NCI-H2029 treated with DMSO at 0.1 percent for 48 hours (cell line): ENCODE measurements at regions not wholly inside any gene's neighbourhood (a gene's known extent, or its start where the extent isn't known, plus 50 kb on each side); places are given as distances from the start of the nearest gene placed in this dataset.
A peak's percentile ranks its signal among the peaks of the same experiment; 100 is the strongest.
"Not testable (repeated sequence)": the region's sequence is repeated elsewhere in the genome, so short reads cannot be mapped to it uniquely, and the experiment has no call there.

ENCODE experiments used
- DNase-seq: peaks from one replicate; lab custom pipeline; 2025; lab: John Stamatoyannopoulos, UW

- no peak for DNase-seq
These were observed 432.7 kb upstream of the ALCAM start for GRCh38 chr3:104933972-104934371.

DNA sequence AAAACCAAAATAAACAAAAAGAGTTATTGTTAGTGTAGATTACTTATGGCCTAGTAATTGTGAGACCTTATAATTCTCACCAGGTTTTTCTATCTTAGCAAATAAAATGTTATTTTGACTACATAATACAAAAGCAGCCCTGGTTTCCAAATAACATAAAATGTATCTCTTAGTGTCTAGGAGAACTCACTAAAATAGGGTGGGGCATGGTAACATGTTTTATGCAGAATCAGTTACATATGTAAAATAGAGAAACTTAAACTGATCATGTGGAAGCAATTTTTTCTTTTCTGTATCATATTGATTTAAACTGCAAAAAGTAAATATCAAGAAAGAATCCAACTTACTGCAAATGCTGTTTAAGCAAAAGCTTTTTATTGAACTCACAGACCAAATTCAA lies 431.1 kb upstream of the ALCAM start:
- DNase-seq = no peak

DNA sequence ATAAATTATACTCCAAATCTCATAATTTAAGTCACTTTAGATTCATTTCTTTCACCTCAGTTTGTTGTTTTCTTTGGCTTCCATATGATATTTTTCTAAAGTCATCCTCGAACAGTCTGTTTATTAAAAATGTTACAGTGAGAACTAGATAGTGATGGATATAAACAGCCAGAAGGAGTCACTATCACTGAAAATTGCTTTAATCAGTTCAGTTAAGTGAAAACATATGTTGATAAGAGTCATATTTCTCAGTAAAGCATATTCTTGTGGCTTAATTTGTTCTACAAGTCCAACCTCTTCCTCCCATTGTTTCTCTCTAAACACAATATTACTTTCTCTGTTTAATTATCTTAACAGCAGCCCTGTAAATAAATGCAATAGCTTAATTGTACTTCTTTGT lies 427.5 kb upstream of the ALCAM start:
- DNase-seq = no peak

DNA sequence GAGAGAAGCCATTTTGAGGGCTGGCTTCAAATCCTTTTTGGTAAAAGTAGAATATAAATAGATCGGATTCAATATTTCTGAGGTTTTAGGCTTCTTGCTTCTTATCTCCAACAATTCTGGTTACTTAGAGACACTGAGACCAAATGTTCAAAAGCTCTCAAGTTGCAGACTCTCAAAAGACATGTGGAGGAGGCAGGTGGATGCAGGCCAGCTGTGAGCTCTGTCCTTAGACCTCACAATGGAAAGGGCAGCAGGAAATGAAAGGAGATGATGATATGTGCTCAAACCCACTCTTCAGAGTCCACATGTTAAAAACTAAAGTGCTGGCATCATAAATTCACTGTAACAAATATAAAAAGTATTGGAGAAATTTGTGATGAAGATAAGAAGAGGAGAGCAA lies 424.9 kb upstream of the ALCAM start:
- DNase-seq = peak; percentile 8

- no peak for DNase-seq
These were observed 422.7 kb upstream of the ALCAM start for GRCh38 chr3:104943974-104944373.

DNA sequence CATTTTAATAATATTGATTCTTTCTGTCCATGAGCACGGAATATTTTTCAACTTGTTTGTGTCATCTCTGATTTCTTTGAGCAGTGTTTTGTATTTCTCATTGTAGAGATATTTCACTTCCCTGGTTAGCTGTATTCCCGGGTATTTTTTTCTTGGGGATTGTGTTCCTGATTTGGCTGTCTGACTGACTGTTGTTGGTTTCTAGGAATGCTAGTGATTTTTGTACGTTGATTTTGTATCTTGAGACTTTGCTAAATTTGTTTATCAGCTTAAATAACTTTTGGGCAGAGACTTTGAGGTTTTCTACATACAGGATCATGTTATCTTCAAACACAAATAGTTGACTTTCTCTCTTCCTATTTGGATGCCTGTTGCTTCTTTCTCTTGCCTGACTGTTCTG lies 418.8 kb upstream of the ALCAM start:
- no peak for DNase-seq

DNA sequence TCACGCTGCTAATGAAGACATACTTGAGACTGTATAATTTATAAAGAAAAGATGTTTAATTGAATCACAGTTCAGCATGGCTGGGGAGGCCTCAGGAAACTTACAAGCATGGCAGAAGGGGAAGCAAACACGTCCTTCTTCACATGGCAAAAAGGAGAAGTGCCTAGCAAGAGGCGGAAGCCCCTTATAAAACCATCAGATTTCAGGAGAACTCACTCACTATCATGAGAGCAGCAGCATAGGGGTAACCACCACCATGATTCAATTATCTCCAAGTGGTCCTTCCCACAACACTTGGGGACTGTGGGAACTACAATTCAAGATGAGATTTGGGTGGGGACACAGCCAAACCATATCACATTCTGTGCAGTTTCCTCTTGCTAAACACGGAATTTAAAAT lies 416.9 kb upstream of the ALCAM start:
- not testable (repeated sequence) for DNase-seq

DNA sequence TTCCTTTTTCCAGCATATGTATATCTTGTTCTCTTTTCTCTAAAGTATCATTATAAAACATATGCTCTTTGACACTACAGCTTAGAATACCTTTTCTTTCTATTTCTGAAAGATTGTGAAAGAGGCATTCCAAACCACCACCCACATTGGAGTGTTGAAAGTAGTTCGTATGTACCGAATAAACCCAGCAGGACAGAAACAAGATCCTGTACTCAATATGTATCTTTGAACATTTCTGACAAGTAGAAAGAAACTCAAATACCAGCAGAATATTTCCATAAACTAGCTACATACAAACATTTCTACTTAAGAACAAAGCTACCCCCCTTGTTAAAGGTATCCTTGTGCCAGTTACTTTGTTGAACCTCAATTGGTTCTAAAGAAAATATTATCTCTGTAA lies 415.3 kb upstream of the ALCAM start:
- DNase-seq = no peak

DNA sequence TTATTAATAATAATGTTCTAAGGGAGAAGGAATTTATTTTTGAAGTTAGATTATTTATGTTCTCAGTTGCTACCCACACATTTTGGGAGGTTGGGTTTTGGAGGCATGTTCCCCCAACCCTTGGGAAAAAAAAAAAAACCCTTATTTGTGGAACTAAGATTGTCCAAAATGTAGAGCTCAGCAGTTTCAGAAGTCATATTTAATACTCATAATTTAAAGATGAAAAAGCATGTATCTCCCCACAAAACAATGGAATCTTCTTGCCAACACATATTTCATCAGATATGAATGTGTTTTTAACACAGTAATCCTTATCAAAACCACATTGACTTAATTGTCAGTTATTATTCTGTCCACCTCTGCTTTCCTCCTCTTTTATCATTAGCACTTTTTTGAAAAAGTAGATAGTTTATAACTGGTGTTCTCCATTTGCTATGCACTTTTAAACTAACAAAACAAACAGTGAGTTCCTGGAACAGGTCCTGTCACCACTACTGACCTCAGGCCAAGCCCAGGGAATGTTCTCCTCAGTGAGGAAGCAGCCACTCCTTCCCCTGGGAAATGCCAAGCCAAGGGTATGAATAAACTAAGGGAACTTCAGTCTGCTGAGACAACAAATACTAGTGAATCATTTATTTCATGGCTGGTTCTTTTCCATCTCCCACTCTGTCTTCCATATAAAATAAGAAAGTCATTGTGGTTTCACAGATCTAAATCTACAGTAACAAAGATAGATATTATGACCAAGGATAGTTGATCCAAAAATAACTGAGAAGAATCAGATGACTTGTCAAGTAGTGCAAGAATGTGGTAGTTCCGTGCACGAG lies 414.4 kb upstream of the ALCAM start:
- DNase-seq = no peak

GRCh38 chr3:104956620-104957345 lies 409.9 kb upstream of the ALCAM start:
- DNase-seq = no peak

DNA sequence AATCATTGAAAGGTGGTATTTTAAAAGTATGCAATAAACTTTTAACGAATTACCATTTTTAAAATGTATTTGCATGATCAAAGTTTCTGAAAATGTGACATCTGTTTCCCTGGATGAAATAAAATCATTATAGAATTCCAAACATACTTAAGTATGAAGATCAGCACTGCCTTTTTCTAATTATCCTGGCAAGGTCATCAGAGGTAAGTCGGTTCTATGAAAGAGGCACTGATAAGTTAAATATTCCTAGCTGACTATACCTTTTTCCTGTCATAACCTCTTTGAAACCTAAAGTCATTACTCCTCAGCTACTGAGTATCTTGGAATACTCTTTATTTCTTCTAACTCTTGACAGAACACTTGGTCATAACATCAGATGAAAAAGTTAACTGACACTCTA lies 406.1 kb upstream of the ALCAM start:
- no peak for DNase-seq

GRCh38 chr3:104961851-104962250 lies 404.9 kb upstream of the ALCAM start:
- no peak for DNase-seq

DNA sequence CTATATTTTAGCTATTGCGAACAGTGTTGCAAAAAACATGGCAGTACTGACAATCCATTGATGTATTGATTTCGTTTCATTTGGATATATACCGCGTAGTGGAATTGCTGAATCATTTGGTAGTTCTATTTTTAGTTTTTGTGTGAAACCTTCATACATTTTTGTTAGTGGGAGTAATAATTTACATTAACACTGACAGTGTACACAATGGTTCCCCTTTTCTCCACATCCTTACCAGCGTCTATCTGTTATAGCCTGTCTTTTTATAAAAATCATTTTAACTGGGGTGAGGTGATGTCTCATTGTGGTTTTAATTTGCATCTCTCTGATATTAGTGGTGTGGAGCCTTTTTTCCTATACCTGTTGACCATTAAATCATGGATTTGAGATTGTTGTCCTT lies 392.4 kb upstream of the ALCAM start:
- DNase-seq = no peak

DNA sequence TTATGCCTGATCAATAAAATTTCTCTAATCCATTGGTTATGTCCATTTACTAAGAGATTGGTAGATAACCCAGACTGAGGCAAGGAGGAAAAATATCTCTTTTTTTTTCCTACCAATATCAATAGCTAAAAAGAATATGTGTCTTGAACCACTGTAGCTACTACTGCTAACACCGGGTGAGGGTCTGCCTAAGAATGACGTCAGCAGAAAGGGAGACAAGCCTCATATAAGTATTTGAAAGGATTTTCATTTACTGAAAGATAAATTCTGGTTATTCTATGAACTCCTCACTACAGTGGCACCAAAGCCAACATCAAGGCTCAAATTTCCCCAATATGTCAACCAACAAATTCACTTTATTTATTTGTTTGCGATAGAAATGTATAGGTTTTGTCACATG lies 389.0 kb upstream of the ALCAM start:
- DNase-seq = no peak

- no peak for DNase-seq
These were observed 384.6 kb upstream of the ALCAM start for GRCh38 chr3:104982130-104982529.

- no peak for DNase-seq
These were observed 378.9 kb upstream of the ALCAM start for GRCh38 chr3:104987859-104988258.

DNA sequence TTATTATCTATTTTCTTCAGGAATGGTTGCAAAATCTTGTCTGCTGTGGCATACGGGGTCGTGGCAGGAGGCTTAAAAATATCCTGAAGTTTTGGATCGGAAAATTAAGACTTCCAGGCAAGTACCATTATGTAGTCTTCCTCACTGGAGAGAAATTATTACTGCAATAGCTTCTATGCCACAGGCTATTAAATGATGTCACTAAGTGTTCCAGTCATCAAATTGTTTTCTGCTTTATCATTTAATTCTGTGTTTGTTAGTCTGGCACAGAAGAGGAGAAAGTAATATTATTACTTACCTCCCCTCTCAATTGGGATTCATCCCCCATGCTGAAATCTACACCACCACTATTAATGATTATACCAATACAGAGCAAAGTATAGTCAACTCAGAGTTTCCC lies 378.2 kb upstream of the ALCAM start:
- DNase-seq = no peak

DNA sequence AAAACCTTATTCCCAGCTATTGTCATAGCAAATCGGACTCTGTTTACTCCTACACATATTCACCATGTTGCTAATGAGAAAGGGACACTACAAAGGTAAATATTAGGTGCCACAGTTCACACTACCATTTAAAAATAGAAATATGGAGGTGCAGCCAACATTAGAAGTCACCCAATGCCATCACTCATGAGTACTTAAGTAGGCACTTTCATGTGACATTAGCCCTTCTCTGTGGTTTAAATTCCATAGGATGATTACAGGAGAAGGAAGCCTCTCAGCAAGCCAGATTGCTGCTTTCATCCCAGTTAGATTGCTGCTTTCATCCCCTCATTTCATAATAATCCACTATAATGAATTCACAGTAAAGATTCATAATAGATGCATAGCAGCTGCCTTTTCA lies 376.8 kb upstream of the ALCAM start:
- DNase-seq = no peak

DNA sequence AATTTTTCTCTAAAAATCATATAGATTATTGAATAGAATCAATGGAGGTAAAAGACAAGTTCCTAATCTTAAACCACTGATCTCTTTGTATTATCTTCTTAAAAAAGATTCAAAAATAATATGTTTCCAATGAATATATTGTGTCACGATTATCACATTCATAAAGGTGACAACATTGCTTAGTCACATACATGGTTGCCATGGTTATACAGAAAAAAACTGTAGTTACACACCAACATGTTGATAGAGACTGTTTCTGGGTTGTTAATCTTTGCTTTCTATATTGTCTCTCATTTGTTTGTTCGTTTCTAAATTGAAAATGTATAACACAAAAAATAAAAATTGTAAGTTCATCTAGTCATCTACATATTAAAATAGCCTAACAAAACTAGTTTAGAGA lies 376.0 kb upstream of the ALCAM start:
- DNase-seq = no peak

DNA sequence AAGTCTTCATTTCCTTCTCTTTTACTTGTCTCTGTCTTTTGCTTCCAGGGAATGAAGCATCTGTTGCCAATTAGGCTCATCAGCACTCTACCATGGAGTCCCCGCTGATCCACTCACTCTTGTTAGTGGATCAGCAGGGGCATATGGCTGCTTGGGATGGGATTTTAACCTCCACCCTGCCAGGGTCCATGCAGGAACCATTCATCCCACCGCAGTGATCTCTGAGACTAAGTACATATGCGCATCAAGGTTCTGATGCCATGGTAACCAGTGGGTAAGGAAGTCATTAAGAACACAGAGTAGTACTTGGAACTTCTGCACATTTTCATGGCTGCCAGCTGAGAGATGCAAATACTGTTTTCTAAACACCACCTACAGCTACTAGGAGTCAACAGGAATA lies 374.0 kb upstream of the ALCAM start:
- DNase-seq = no peak

- DNase-seq = no peak
These were observed 360.5 kb upstream of the ALCAM start for GRCh38 chr3:105006164-105006563.

- no peak for DNase-seq
These were observed 353.1 kb upstream of the ALCAM start for GRCh38 chr3:105013657-105014056.

GRCh38 chr3:105014631-105015030 lies 352.1 kb upstream of the ALCAM start:
- no peak for DNase-seq

GRCh38 chr3:105022813-105023212 lies 343.9 kb upstream of the ALCAM start:
- no peak for DNase-seq
